OCI-LY3 (cell line): ENCODE measurements at regions not wholly inside any gene's neighbourhood (a gene's known extent, or its start where the extent isn't known, plus 50 kb on each side); places are given as distances from the start of the nearest gene placed in this dataset.
"Not testable (repeated sequence)": the region's sequence is repeated elsewhere in the genome, so short reads cannot be mapped to it uniquely, and the experiment has no call there.

Experiments
- EZH2phosphoT487 ChIP-seq: fragments of 200-600 bp; shearing (Covaris generic); IDR thresholded peaks from 2 replicates; pipeline ENCODE4 v1.6.1; 2018; ENCODE audit warnings: antibody characterized with exemption, mixed run types, low read depth
- TF ChIP-seq, protein P1 (sequence below): fragments of 200-600, 300-600 bp; sonication (generic); IDR thresholded peaks from 2 replicates; pipeline ENCODE4 v1.5.1; 2014; ENCODE audit warnings: antibody characterized with exemption, low read length, low read depth

GRCh38 chr16:22596445-22597045, 85.9 kb downstream of the NPIPB5 start:
- TF ChIP-seq, protein P1, sequence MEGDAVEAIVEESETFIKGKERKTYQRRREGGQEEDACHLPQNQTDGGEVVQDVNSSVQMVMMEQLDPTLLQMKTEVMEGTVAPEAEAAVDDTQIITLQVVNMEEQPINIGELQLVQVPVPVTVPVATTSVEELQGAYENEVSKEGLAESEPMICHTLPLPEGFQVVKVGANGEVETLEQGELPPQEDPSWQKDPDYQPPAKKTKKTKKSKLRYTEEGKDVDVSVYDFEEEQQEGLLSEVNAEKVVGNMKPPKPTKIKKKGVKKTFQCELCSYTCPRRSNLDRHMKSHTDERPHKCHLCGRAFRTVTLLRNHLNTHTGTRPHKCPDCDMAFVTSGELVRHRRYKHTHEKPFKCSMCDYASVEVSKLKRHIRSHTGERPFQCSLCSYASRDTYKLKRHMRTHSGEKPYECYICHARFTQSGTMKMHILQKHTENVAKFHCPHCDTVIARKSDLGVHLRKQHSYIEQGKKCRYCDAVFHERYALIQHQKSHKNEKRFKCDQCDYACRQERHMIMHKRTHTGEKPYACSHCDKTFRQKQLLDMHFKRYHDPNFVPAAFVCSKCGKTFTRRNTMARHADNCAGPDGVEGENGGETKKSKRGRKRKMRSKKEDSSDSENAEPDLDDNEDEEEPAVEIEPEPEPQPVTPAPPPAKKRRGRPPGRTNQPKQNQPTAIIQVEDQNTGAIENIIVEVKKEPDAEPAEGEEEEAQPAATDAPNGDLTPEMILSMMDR = not testable (repeated sequence)
- TF ChIP-seq EZH2phosphoT487 = not testable (repeated sequence)
